ENCODE measurements at regions not wholly inside any gene's neighbourhood (a gene's known extent, or its start where the extent isn't known, plus 50 kb on each side); places are given as distances from the start of the nearest gene placed in this dataset.

GRCh38 chr2:15023221-15023620 is 390.7 kb downstream of the LRATD1 start:
- TF ChIP-seq TCF4 (CRISPR knock-in tag; IDR thresholded peaks at IDR 0.05; ENCODE audit: borderline replicate concordance) (no peak), CREB5 (CRISPR knock-in tag; IDR thresholded peaks at IDR 0.05; ENCODE audit: low read depth) (no peak), TOX (CRISPR knock-in tag; IDR thresholded peaks at IDR 0.05; ENCODE audit: borderline replicate concordance) (no peak), OSR1 (CRISPR knock-in tag; IDR thresholded peaks at IDR 0.05) (no peak), ZNF70 (CRISPR knock-in tag; IDR thresholded peaks at IDR 0.05) (no peak), ZC3H10 (CRISPR knock-in tag; IDR thresholded peaks at IDR 0.05) (no peak)
- no peak for ATAC-seq

GRCh38 chr2:15028406-15028805 is 395.9 kb downstream of the LRATD1 start:
- TF ChIP-seq ZC3H10 (CRISPR knock-in tag; IDR thresholded peaks at IDR 0.05): no peak
- TF ChIP-seq CSDC2 (CRISPR knock-in tag; IDR thresholded peaks at IDR 0.05): no peak

GRCh38 chr2:15031745-15032240 is 399.3 kb downstream of the LRATD1 start:
- no peak for TF ChIP-seq BACH2 (CRISPR knock-in tag; IDR thresholded peaks at IDR 0.05; ENCODE audit: borderline replicate concordance)
- no peak for TF ChIP-seq ZFP30 (CRISPR knock-in tag; IDR thresholded peaks at IDR 0.05)
- no peak for TF ChIP-seq ARNTL (CRISPR knock-in tag; IDR thresholded peaks at IDR 0.05; ENCODE audit: borderline replicate concordance, low read depth)
- TF ChIP-seq ISL1 (CRISPR knock-in tag; IDR thresholded peaks at IDR 0.05): no peak
- no peak for TF ChIP-seq TCF4 (CRISPR knock-in tag; IDR thresholded peaks at IDR 0.05; ENCODE audit: borderline replicate concordance)
- no peak for TF ChIP-seq ZNF565 (CRISPR knock-in tag; conservative IDR thresholded peaks at IDR 0.05; ENCODE audit: low read depth)
- ATAC-seq: no peak

More at GRCh38 chr2:15028406-15028805, 395.9 kb downstream of the LRATD1 start:
- no peak for ATAC-seq

DNA sequence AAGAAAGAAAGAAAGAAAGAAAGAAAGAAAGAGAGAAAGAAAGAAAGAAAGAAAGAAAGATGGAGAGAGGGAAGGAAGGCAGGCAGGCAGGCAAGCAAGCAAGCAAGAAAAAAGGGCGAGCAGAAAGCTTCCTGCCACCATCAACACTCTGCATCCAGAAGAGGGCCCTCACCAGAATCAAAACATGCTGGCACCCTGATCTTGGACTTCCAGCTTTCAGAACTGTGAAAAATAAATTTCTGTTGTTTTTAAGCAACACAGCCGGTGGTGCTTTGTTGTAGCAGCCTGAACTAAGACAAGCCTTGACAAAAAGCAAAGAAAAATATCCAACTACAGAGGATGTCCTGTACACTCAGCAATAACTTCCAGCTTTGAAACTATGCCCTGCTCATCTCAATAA is 401.7 kb downstream of the LRATD1 start:
- TF ChIP-seq ESRRG (CRISPR knock-in tag; IDR thresholded peaks at IDR 0.05) (no peak), RARB (CRISPR knock-in tag; IDR thresholded peaks at IDR 0.05) (no peak), PPARA (CRISPR knock-in tag; IDR thresholded peaks at IDR 0.05; ENCODE audit: borderline replicate concordance) (no peak), ISL1 (CRISPR knock-in tag; IDR thresholded peaks at IDR 0.05) (no peak), CSDC2 (CRISPR knock-in tag; IDR thresholded peaks at IDR 0.05) (no peak), POU6F1 (CRISPR knock-in tag; IDR thresholded peaks at IDR 0.05; ENCODE audit: borderline replicate concordance, low read depth) (no peak), ARNTL (CRISPR knock-in tag; IDR thresholded peaks at IDR 0.05; ENCODE audit: borderline replicate concordance, low read depth) (no peak), SNAI2 (CRISPR knock-in tag; IDR thresholded peaks at IDR 0.05) (no peak), ZNF565 (CRISPR knock-in tag; conservative IDR thresholded peaks at IDR 0.05; ENCODE audit: low read depth) (no peak)
- TF ChIP-seq, protein P1, sequence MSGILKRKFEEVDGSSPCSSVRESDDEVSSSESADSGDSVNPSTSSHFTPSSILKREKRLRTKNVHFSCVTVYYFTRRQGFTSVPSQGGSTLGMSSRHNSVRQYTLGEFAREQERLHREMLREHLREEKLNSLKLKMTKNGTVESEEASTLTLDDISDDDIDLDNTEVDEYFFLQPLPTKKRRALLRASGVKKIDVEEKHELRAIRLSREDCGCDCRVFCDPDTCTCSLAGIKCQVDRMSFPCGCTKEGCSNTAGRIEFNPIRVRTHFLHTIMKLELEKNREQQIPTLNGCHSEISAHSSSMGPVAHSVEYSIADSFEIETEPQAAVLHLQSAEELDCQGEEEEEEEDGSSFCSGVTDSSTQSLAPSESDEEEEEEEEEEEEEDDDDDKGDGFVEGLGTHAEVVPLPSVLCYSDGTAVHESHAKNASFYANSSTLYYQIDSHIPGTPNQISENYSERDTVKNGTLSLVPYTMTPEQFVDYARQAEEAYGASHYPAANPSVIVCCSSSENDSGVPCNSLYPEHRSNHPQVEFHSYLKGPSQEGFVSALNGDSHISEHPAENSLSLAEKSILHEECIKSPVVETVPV (CRISPR knock-in tag; IDR thresholded peaks at IDR 0.05): no peak
- ATAC-seq: no peak

- TF ChIP-seq SNAI2 (CRISPR knock-in tag; IDR thresholded peaks at IDR 0.05): no peak
- no peak for TF ChIP-seq ZC3H10 (CRISPR knock-in tag; IDR thresholded peaks at IDR 0.05)
- TF ChIP-seq GLIS3 (CRISPR knock-in tag; IDR thresholded peaks at IDR 0.05): no peak
- TF ChIP-seq RARB (CRISPR knock-in tag; IDR thresholded peaks at IDR 0.05): no peak
- no peak for TF ChIP-seq POU6F1 (CRISPR knock-in tag; IDR thresholded peaks at IDR 0.05; ENCODE audit: borderline replicate concordance, low read depth)
- no peak for ATAC-seq
These were observed 402.3 kb downstream of the LRATD1 start for GRCh38 chr2:15034860-15035259.
